Colonic mucosa (tissue), 4 donors: ENCODE measurements at regions not wholly inside any gene's neighbourhood (a gene's known extent, or its start where the extent isn't known, plus 50 kb on each side); places are given as distances from the start of the nearest gene placed in this dataset.

Source experiments
- DNase-seq: peaks from one replicate; pipeline ENCODE4 v3.0.0-alpha.2; 2020
- H3K27ac ChIP-seq: fragments of 200-600 bp; one replicate; pipeline ENCODE4 v1.8.0; 2021
- H3K27me3 ChIP-seq: fragments of 200-600 bp; one replicate; pipeline ENCODE4 v1.8.0; 2021
- H3K36me3 ChIP-seq: fragments of 200-600 bp; one replicate; pipeline ENCODE4 v1.8.0; 2021
- H3K4me1 ChIP-seq: fragments of 200-600 bp; one replicate; pipeline ENCODE4 v1.8.0; 2021; ENCODE audit warnings: mild to moderate bottlenecking
- H3K4me3 ChIP-seq: fragments of 200-600 bp; one replicate; pipeline ENCODE4 v1.8.0; 2021
- H3K9ac ChIP-seq, 2 donors: one replicate each; pipeline ENCODE4 v1.7.0; 2013; ENCODE audit warnings: control low read depth in 2 of 2, low read depth in 2 of 2, low read length in 2 of 2
- H3K9me3 ChIP-seq: fragments of 200-600 bp; one replicate; pipeline ENCODE4 v1.8.0; 2021
- CTCF ChIP-seq: fragments of 200-600 bp; IDR thresholded peaks from one replicate; pipeline ENCODE4 v1.8.0; 2022; ENCODE audit warnings: antibody characterized with exemption, mild to moderate bottlenecking
- intact Hi-C: fragments of 100-400 bp; cut with DNase I; formaldehyde crosslinking; loops from one replicate; pipeline ENCODE4 v1.14.1; 2022
- donor health status: healthy.
- donor health status: DM: no; HTN: no; CAD: no.
- donor health status: DM: no; HTN: no; CAD: no.

DNA sequence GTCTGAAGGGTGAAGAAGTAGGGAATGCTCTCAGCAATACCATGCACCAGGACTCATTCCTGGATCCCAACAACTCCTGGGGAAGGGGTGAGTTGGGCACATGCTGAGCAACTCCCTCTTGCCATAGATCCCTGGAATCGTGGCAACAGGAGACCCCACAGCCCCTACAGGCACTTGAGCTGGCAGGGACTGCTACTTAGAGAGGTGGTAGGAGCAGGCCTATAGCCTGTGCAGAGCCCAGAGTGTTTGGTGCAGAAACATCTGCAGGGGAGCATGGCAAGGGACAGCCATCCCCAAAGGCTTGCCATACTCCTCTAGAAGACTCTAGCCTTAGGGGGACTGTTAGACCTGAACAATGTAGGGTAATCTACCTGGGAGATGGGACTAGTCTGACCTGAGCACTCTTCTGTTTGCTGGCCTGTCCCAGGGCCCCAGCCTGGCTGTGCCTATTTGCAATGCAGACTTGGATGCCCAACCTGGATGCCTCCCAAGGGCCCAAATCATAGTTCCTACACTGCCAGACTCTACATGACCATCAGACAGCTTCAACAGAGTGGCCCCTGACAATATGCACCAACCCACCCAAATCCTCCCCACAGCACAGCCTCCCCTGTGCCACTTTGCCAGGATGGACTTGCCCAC lies 568.6 kb upstream of the KIF2B start:
- Histone ChIP-seq H3K4me3 (no peak overlapping the region), H3K4me1 (no peaks in the 10 kb centered on the region), H3K27me3 (no peaks in the 10 kb centered on the region), H3K27ac (no peak overlapping the region), H3K9me3 (no peaks in the 10 kb centered on the region), H3K36me3 (no peaks in the 10 kb centered on the region), H3K9ac (no peak overlapping the region)
- TF ChIP-seq CTCF, result no peak
- intact Hi-C loops, result no loop called here
- DNase-seq, result no peak

- no peak overlapping the region for H3K4me3 ChIP-seq
- no peaks in the 10 kb centered on the region for H3K36me3 ChIP-seq
- H3K27ac ChIP-seq, result no peak overlapping the region
- no peaks in the 10 kb centered on the region for H3K27me3 ChIP-seq
- intact Hi-C loops, result no loop called here
- DNase-seq, result no peak
- no peak overlapping the region for H3K9ac ChIP-seq
- H3K9me3 ChIP-seq, result no peaks in the 10 kb centered on the region
- TF ChIP-seq CTCF, result no peak
- H3K4me1 ChIP-seq, result no peaks in the 10 kb centered on the region
Measured at GRCh38 chr17:53249036-53249435, 573.7 kb upstream of the KIF2B start.

GRCh38 chr17:53234138-53234537 lies 588.6 kb upstream of the KIF2B start:
- no peaks in the 10 kb centered on the region for H3K27me3 ChIP-seq
- no peaks in the 10 kb centered on the region for H3K36me3 ChIP-seq
- H3K4me3 ChIP-seq, result no peak overlapping the region
- DNase-seq, result no peak
- no peaks in the 10 kb centered on the region for H3K4me1 ChIP-seq
- H3K27ac ChIP-seq, result no peak overlapping the region
- H3K9ac ChIP-seq, result no peak overlapping the region
- no peaks in the 10 kb centered on the region for H3K9me3 ChIP-seq
- intact Hi-C loops, result no loop called here
- no peak for TF ChIP-seq CTCF

DNA sequence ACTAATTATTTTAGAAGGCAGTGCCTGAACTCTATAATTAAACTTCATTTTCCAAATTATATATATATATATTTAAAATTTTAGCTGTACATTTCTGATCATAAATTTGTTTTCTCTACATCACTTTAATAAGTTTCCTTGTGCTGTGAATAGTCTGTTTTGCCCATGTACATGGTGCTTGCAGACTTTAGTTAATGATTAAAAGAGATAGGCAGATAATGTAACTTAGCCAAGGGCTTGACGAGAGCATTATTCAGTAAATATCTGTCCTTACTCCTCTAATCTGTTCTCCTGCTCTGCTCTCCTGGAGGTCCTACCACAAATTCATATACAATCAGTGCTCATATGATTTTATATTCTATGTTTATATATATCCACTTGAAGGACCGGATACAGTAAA lies 595.2 kb upstream of the KIF2B start:
- DNase-seq, result no peak
- TF ChIP-seq CTCF, result no peak
- no peak overlapping the region for H3K9ac ChIP-seq
- H3K27ac ChIP-seq, result no peak overlapping the region
- no peaks in the 10 kb centered on the region for H3K36me3 ChIP-seq
- no peaks in the 10 kb centered on the region for H3K9me3 ChIP-seq
- no peak overlapping the region for H3K4me3 ChIP-seq
- H3K27me3 ChIP-seq, result no peaks in the 10 kb centered on the region
- no peaks in the 10 kb centered on the region for H3K4me1 ChIP-seq
- intact Hi-C loops, result no loop called here

DNA sequence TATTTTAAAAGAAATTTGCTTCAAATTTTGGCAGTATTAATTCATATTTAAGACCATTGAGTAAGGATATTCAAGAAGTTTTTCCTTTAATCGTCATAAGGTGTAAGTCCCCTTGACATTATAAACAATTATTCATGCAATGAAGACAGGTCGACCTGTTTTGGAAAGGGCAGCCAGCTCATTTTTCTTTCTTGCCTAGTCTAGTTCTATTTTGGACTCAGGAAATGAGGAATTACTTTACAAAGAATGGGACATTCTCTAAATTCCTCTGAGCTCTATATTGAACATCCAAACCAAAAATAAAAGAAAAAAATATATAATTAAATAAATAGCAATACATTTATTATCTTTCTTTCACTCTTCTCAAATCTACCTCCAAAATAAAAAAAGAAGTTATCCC lies 595.6 kb upstream of the KIF2B start:
- no peak for TF ChIP-seq CTCF
- Histone ChIP-seq H3K9me3 (no peaks in the 10 kb centered on the region), H3K27ac (no peak overlapping the region), H3K36me3 (no peaks in the 10 kb centered on the region), H3K27me3 (no peaks in the 10 kb centered on the region), H3K9ac (no peak overlapping the region), H3K4me1 (no peaks in the 10 kb centered on the region), H3K4me3 (no peak overlapping the region)
- no peak for DNase-seq
- intact Hi-C loops, result no loop called here
